Fibroblast of skin of right quadriceps (primary cell): ENCODE measurements at regions not wholly inside any gene's neighbourhood (a gene's known extent, or its start where the extent isn't known, plus 50 kb on each side); places are given as distances from the start of the nearest gene placed in this dataset.
"Not testable (repeated sequence)": the region's sequence is repeated elsewhere in the genome, so short reads cannot be mapped to it uniquely, and the experiment has no call there.

Experiments
- DNase-seq: peaks from one replicate; pipeline ENCODE4 v3.0.0-alpha.2; 2013

DNA sequence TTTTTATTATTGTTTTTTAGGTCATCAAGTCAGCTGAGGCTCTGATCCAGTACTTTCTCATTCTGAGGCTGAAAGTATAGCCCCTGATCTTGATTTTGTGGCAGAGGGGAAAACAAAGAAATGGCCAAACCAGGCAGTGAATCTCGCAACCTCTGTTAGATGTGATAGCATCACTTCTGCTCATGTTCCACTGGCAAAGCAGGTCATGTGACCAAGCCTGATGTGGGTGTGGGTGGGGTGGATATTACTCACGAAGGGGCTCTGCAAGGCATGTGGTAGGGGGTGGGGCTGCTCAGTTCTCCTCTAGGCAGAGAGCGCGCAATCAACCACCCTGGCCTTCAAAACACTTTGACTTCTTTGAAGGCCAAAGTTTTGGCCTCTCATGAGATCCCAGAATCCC, 254.2 kb downstream of the MYCN start:
- DNase-seq: no peak

DNA sequence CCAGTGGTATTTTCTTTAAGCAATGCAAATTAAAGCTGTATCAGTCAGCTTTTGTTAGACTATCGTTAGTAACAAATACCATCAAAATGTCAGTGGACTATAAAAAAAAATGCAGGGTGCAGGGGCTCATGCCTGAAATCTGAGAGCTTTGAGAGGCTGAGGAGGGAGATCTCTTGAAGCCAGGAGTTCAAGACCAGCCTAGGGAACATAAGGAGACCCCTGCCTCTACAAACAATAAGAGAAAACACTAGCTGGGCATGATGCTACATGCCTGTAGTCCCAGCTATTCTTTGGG, 253.7 kb downstream of the MYCN start:
- DNase-seq: no peak

DNA sequence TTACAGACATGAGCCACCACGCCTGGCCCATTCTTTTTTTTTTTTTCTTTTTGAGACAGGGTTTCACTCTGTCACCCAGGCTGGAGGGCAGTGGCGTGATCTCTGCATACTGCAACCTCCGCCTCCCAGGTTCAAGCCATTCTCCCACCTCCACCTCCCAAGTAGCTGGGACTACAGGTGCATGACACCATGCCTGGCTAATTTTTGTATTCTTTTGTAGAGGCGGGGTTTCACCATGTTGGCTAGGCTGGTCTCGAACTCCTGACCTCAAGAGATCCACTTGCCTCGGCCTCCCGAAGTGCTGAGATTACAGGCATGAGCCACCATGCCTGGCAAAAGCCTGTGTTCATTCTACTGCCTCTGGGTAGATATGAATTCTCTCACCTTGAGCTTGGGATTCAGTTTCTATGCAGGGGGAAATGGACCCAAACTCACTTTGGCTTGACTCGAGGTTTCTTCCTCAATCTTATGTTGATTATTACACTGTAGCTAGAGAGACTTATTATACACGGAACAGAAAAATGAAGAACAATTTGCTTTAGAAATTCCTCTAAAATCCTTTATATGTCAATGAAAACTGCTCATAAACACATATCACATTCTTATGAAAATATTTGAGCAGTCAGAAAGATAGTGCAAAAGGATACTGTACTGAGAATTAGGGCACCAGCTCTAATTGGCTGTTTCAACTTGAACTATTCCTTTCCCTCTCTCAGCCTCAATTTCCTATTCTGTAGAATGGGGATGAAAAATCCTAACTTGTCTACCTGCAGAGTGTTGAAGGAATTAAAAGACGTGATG, 252.3 kb downstream of the MYCN start:
- DNase-seq: no peak

DNA sequence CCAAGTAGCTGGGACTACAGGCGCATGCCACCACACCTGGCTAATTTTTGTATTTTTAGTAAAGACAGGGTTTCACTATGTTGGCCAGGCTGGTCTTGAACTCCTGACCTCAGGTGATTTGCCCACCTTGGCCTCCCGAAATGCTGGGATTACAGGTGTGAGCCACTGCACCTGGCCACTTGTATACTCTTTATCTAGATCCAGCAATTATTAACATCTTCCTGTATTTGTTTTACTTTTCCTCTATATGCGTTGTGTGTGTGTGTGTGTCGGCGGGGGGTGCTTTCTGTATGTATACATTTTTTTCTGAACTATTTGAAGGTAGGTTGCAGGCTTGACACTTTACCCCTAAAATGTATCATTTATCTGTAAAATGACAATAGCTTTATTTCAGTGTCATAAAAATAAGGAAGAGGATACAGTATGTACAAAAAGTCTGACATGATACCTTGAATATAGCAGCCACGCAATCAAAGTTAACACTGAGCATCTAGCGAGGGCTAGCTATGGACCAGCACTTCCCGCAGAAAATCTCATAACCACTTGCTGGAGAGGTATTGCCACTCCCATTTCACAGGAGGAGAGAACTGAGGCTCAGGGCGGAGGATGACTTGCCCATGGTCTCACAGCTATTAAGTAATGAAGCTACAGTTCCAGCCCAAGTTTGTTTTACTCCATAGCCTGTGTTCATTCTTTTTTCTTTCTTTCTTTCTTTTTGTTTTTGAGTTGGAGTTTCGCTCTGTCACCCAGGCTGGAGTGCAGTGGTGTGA, 251.3 kb downstream of the MYCN start:
- DNase-seq: no peak

DNA sequence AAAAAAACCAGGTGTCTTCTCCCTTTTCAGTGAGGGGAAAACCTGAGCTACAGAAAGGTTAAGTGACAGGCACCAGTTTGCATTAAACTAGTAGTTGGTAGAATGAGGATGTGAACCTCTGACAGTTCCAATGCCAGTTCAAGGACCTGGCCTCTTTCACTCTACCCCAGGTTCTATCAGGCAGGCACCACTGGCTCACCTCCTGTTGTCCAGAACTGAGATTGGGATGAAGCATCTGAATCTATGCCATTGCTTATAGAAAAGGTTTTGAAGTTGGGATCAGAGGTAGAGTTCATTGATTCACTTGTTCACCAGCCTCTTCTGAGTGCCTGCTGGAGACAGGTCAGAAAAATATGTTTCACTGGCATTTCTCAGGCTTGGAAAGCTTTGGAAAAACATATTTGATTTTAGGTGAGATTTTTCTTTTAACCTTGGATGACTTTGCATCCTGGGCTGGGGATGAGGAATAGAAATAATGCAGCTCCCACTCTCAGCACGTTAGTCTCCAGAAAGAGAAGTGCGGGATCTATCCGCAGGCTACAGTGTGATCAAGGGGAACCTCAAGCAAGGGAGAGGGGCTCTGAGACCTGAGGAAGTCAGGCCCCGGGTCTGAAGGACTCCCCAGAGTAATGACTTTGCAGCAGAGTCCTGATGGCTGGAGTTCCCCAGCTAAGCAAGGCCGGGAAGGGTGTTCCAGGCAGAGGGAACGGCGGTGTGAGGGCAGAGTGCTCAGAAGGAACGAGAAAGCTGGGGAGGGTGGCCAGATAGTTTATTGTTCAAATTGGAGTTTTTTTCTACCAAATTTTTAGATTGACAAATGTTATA, 250.3 kb downstream of the MYCN start:
- DNase-seq: no peak

DNA sequence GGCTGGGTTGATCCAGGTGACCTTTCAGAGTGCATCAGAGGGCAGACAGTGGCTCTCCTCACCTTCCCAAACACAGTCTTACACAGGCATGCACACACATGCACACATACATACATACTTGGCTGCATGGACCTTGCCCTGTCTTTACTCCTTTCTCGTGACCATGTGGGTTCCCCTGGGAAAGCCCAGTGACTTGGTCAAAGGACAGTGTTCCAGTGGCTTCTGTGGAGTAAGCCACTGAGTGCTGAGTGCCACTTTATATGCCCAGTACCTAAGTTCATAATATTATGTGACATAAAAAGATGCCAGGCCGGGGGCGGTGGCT, 249.4 kb downstream of the MYCN start:
- no peak for DNase-seq

DNA sequence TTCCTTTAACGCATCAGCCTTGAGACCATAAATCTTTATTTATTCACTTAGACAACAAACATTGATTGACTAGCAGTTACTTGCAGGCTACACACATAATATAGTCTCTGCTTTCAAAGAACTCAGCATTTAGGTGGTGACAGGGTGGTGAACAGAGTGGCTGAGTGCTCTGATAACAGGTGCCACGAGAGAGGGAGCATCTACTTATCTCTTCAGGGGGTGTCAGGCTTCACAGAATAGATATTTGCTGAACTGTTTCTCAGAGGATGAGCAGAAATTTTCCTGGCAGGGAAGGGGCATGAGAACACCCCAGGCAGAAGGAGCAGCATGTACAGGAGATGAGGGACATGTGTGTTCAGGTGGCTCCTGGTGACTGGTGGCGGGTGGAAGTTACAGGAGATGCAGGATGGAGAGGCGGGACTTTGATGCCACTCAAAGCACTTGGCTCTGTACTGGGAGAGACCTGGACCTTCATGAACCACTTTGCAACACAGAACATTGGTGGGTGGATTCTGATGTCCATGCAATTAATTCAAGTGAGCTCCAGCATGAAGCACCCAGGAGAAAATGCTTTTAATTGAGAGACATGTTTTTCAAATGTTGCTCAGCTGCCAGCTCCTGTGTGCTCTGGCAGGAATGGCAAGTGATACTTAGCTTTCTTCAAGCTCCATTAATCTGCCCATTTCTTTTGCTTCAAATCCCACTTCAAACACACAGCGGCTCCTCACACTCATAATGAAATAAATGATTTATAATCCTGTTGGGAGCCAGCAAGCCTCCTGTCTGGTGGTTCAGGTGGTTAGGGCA, 248.9 kb downstream of the MYCN start:
- DNase-seq: no peak

DNA sequence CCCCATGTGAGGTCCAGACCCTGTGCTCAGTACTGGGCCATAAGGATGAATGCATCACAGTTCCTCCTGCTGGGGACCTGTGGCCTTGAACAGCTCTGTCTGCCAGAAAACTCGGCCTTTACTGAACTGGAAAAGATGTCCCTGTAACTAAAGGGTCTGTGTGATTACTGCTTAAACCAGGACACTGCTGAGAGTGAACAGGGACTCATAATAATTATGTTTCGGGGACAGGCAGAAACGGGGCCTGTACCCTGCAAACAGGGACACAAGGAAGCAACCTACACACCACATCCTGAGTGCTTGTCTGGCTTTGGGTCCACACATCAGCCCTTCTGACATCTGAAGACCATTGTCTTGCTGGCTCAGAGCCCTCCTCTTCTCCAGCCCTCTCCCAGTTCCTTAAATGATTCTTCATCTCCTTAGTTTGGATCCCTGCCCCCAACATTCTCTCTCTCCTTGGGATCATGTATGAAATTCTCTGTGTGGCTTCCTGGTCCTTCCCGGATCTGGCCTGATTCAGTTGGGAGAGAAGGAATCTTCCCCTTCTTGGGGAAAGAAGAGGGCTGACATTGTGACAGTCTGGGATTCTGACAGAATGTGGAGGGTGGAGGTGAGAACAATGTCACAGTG, 248.0 kb downstream of the MYCN start:
- no peak for DNase-seq

DNA sequence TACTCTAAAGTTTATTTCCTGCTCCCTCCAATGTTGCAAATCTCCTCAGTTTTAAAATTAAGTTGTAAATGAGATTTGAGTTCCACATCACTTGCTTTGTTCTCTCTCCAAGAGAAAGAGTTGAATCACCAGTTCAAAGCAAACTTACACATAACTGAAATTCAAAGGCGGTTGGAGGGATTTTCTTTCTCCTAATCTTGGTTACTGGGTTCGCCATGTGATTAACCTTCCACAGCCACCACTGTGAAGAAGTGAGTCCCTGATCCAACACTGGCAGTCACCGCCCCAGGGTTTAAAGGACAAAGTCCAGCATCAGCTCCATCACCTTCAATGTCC, 247.1 kb downstream of the MYCN start:
- no peak for DNase-seq

DNA sequence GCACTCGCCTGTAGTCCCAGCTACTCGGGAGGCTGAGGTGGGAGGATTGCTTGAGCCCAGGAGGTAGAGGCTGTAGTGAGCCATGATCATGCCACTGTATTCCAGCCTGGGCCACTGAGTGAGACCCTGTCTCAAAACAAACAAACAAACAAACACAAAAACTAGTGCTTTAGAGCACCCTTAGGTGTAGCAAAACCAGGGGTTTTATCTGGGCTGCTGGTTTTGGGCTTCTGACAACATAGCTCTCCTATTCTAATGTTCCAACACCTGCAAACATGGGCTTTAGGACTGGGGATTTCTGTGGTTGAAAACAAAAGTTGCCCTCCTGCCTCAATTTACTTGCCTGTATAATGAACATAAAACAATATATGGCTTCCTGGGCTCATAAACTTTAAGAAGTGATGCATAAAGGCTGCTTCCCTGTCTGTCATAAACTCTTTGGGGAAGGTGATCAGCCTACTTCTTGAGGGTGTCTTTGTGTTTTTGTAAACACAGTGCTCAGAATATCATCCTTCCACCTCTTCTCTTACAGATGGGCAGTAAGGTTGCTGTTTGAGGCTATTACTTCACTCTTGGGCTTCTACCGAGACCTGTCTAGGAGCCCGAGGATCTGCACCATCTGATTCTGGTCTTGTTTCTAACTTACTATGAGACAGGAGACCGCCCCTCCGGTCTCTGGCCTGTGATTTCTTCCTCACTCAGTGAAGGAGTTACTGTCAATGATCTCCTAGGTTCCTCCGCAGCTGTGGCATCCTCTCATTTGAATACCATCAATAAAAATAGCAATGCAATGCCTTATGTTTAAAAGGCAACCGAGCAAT, 246.5 kb downstream of the MYCN start:
- no peak for DNase-seq

DNA sequence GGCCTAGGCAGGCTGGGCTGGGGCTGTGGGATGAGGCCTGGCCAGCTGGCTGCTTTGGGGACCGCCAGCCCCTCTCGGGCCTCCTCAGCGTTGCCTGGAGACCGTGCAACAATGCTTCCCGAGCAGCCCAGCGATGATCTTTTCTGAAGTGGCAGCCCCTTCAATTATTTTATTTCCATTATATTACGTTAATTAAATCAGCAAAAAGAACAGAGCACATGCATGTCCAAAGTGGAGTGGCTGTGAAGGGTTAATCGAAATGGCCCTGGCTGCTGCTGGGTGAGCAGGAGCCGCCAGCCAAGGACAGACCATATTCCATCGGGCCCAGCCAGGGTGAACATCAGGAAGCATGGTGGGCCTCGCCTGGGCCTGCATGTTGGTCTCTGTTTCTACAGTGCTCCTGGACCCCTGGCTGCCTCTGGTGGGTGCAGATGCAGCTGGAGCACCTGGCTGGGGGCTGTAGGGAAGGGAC, 245.5 kb downstream of the MYCN start:
- DNase-seq: no peak

DNA sequence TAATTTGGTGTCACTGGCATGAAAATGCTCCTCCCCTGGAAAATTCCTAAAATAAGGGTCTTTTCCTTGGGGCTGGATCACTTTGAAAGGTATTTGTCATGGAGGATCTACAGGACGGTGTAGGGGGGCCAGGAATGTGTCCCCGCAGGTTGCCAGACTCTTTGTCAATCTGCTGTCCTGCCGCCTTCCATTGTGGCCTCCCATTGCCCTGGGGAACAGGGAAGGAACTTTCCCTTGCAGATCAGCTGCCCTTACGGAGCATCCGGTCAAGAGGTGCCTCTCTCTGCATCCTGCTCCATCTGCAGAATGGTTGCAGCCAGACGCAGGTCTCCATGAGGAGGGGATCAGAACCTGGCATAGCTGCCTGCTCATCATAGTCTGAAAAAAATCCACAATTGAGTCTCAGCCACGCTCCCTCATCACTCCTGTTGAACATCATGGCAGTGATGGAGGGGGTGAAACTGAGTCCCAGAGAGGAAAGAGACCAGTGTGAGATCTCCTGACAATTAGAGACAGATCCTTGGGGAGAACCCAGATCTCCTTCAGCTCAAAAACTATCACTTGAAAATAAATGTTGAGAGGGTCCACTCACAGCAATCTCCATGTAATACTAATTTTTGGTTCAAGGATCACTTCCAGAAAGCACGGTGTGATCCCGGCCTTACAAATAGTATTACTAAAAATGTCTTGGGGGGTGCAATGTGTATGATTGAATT, 244.8 kb downstream of the MYCN start:
- DNase-seq: no peak

DNA sequence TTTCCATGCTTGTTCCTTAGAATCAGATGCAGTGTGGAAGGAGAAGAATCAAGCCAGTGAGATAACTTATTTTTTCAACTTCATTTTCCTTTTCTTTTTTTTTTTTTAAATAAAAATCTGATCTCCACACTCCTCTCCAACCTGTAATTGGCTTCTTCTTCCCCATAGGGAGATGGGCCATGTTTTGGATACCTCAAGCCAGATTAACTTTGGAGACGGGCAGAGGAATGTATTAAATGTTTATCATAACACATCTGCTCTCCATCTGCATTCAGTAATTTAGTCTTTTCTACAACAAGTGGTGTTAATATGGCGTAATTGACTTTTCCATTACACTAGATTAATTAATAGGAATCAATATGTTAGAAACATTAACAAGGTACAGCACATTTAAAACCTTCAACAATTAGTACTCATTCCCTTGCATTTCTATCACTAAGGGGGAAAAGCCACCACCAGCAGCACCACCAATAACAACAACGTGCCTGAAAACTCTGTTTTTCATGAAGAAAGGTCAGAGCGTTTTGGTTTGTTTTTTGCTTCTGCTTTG, 244.1 kb downstream of the MYCN start:
- DNase-seq: no peak

DNA sequence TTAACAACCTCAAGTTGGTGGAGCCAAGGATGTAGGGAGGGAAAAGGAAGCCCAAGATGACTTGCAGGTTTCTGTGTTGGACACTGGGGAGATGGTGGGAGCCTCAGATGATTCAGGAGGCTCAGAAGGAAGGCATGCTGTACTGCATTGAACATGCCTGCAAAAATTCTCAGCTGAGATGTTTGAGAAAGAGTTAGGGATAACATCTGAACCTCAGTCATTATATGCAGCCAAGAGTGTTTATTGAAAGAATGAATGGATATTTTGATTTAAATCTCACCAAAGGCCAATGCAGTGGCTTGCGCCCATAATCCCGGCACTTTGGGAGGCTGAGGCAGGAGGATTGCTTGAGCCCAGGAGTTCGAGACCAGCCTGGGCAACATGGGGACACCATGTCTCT, 243.0 kb downstream of the MYCN start:
- DNase-seq: no peak

DNA sequence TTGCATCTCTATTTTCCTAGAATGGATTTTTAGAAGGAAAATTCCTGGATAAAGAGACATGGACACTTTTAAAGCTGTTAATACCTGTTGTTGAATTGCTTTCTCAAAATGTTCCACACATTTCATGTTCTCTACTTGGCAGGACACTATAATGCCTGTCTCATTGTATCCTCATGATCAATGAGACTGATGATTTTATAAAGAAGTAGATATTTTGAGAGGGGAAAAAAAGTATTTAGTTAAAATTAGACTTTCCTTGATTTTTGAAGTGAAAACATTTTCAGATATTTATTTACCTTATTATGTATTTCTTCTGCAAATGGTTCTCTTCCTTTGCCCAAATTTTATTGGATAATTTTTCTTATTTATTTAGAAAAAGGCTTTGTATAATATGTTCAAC, 242.5 kb downstream of the MYCN start:
- no peak for DNase-seq

DNA sequence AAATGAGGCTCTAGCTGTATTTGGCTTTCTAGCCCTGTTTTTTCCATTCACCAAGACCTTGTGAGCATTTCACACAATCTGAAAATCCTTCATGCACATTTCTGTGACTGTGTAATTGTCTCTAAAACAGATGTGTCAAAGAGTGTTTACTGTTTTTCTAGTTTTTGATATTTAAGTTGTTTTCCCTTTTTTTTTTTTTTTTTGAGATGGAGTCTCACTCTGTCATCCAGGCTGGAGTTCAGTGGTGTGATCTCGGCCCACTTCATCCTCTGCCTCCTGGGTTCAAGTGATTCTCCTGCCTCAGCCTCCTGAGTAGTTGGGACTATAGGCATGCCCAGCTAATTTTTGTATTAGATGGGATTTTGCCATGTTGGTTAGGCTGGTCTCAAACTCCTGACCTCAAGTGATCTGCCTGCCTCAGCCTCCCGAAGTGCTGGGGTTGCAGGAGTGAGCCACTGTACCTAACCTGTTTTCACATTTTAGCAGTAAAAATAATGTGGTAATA, 242.0 kb downstream of the MYCN start:
- not testable (repeated sequence) for DNase-seq

DNA sequence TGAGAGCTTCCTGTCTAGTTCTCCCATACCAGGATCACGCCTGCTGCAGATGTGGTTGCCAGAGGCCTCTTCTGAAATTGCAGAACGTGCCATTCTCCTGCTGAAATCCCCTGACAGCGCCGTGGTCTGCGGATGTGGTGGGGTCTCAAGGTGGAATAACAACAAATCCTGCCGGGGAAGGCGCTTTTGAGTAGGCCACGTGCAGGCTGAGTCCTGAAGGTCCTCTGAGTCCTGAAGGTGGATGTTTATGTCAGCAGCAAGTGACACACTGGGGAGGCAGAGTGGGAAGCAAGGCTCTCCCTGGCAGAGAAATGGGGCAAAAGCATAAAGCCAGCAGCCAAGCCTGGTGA, 241.4 kb downstream of the MYCN start:
- DNase-seq: no peak

DNA sequence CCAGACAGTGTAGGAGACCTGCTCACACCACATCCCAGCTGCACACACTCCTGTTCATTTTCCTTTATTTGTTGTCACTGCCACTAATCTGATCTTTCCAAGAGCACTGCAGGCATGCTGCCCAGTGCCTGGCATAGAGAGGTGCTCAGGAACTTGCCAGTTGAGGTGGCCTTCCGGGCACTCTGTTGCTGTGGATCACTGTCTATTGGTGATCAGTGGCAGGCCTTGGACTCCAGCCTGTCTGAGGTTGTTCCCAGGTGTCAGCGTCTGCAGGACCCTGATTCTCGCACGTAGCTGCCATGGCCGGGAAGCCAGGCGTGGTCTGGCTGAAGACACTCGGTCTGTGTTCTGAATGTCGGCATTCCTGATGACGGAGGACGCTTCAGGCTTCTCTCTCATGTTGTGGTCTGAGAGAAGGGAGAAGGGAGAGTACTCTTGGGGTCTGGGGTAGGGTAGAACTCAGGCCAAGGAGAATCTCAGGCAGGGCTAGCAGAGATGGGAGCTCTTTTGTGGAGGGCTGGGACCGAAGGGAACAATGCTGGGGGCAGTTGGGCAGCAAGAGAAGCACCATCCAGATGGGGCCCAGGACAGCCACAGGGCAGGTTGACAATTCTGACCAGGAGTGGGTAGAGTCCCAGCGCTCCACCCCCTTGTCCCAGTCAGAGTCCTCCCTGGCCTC, 240.9 kb downstream of the MYCN start:
- DNase-seq: no peak

DNA sequence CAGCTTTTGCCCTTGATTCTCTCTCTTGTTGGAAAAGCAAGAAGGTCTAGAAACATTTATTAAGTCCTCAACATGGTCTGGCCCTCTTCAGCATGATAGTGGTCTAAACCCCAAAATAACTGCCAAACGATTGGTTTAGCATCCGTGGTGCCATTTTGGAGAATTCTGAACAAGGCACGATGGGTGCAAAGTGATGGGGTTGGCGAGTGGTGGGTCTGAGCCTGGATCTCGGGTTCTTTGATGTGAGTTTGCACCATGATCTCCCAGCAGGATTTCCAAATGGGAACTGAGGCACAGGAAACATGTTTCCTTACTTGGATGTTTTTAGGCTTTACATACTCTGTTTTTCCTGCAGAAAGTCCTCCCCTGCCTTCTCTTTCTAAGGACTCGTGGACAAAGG, 240.3 kb downstream of the MYCN start:
- DNase-seq: no peak
